ENCODE measurements at regions not wholly inside any gene's neighbourhood (a gene's known extent, or its start where the extent isn't known, plus 50 kb on each side); places are given as distances from the start of the nearest gene placed in this dataset.

- no peak for TF ChIP-seq CTCF (IDR thresholded peaks at IDR 0.05; ENCODE audit: poor library complexity, severe bottlenecking)
- no peaks in the 10 kb centered on the region for H3K27me3 ChIP-seq (ENCODE audit: insufficient read depth, poor library complexity, severe bottlenecking)
- no peaks in the 10 kb centered on the region for H3K9me3 ChIP-seq (ENCODE audit: severe bottlenecking)
- H3K27ac ChIP-seq (ENCODE audit: poor library complexity, severe bottlenecking) = no peak overlapping the region
- ATAC-seq (ENCODE audit: low read depth) = no peak
- H3K36me3 ChIP-seq (ENCODE audit: low read depth) = no peaks in the 10 kb centered on the region
- no peak for DNase-seq (ENCODE audit: low spot score)
- no peak overlapping the region for H3K4me3 ChIP-seq (ENCODE audit: severe bottlenecking)
- no peaks in the 10 kb centered on the region for H3K4me1 ChIP-seq (ENCODE audit: insufficient read depth, poor library complexity, severe bottlenecking)
Observed at GRCh38 chr10:111390813-111391563, 314.2 kb downstream of the ADRA2A start.

- Histone ChIP-seq H3K27me3 (ENCODE audit: insufficient read depth, poor library complexity, severe bottlenecking) (no peaks in the 10 kb centered on the region), H3K4me1 (ENCODE audit: insufficient read depth, poor library complexity, severe bottlenecking) (no peaks in the 10 kb centered on the region), H3K9me3 (ENCODE audit: severe bottlenecking) (no peaks in the 10 kb centered on the region), H3K27ac (ENCODE audit: poor library complexity, severe bottlenecking) (no peak overlapping the region), H3K4me3 (ENCODE audit: severe bottlenecking) (no peak overlapping the region), H3K36me3 (ENCODE audit: low read depth) (no peaks in the 10 kb centered on the region)
- ATAC-seq (ENCODE audit: low read depth) (no peak), DNase-seq (ENCODE audit: low spot score) (no peak)
- no peak for TF ChIP-seq CTCF (IDR thresholded peaks at IDR 0.05; ENCODE audit: poor library complexity, severe bottlenecking)
Observed at GRCh38 chr10:111392159-111392558, 315.3 kb downstream of the ADRA2A start.

GRCh38 chr10:111392910-111393309 lies 316.1 kb downstream of the ADRA2A start:
- Histone ChIP-seq H3K36me3 (ENCODE audit: low read depth) (no peaks in the 10 kb centered on the region), H3K27ac (ENCODE audit: poor library complexity, severe bottlenecking) (no peak overlapping the region), H3K27me3 (ENCODE audit: insufficient read depth, poor library complexity, severe bottlenecking) (no peaks in the 10 kb centered on the region), H3K9me3 (ENCODE audit: severe bottlenecking) (no peaks in the 10 kb centered on the region), H3K4me3 (ENCODE audit: severe bottlenecking) (no peak overlapping the region), H3K4me1 (ENCODE audit: insufficient read depth, poor library complexity, severe bottlenecking) (no peaks in the 10 kb centered on the region)
- no peak for TF ChIP-seq CTCF (IDR thresholded peaks at IDR 0.05; ENCODE audit: poor library complexity, severe bottlenecking)
- ATAC-seq (ENCODE audit: low read depth) = no peak
- no peak for DNase-seq (ENCODE audit: low spot score)

GRCh38 chr10:111410740-111411139 lies 333.9 kb downstream of the ADRA2A start:
- H3K4me1 ChIP-seq (ENCODE audit: insufficient read depth, poor library complexity, severe bottlenecking) = no peaks in the 10 kb centered on the region
- TF ChIP-seq CTCF (IDR thresholded peaks at IDR 0.05; ENCODE audit: poor library complexity, severe bottlenecking) = no peak
- H3K9me3 ChIP-seq (ENCODE audit: severe bottlenecking) = no peaks in the 10 kb centered on the region
- H3K36me3 ChIP-seq (ENCODE audit: low read depth) = no peaks in the 10 kb centered on the region
- DNase-seq (ENCODE audit: low spot score) (no peak), ATAC-seq (ENCODE audit: low read depth) (peak; percentile 85)
- peak overlapping the region; percentile 12 for H3K27ac ChIP-seq (ENCODE audit: poor library complexity, severe bottlenecking)
- no peak overlapping the region for H3K4me3 ChIP-seq (ENCODE audit: severe bottlenecking)
- no peaks in the 10 kb centered on the region for H3K27me3 ChIP-seq (ENCODE audit: insufficient read depth, poor library complexity, severe bottlenecking)

- DNase-seq (ENCODE audit: low spot score) = no peak
- no peak for ATAC-seq (ENCODE audit: low read depth)
- no peak overlapping the region for H3K27ac ChIP-seq (ENCODE audit: poor library complexity, severe bottlenecking)
- H3K27me3 ChIP-seq (ENCODE audit: insufficient read depth, poor library complexity, severe bottlenecking) = no peaks in the 10 kb centered on the region
- no peak overlapping the region for H3K4me3 ChIP-seq (ENCODE audit: severe bottlenecking)
- no peaks in the 10 kb centered on the region for H3K9me3 ChIP-seq (ENCODE audit: severe bottlenecking)
- TF ChIP-seq CTCF (IDR thresholded peaks at IDR 0.05; ENCODE audit: poor library complexity, severe bottlenecking) = no peak
- H3K36me3 ChIP-seq (ENCODE audit: low read depth) = no peaks in the 10 kb centered on the region
- H3K4me1 ChIP-seq (ENCODE audit: insufficient read depth, poor library complexity, severe bottlenecking) = no peaks in the 10 kb centered on the region
Observed at GRCh38 chr10:111425459-111425858, 348.6 kb downstream of the ADRA2A start.

Data from RWPE2 (cell line).